ENCODE measurements at regions not wholly inside any gene's neighbourhood (a gene's known extent, or its start where the extent isn't known, plus 50 kb on each side); places are given as distances from the start of the nearest gene placed in this dataset.
"Not testable (repeated sequence)": the region's sequence is repeated elsewhere in the genome, so short reads cannot be mapped to it uniquely, and the experiment has no call there.

GRCh38 chr17:43345515-43345914, 53.3 kb upstream of the ARL4D start:
- not testable (repeated sequence) for DNase-seq (ENCODE audit: low read depth)

- DNase-seq (ENCODE audit: low read depth) = no peak
Observed at GRCh38 chr17:43344685-43345084, 54.1 kb upstream of the ARL4D start.

- no peak for DNase-seq (ENCODE audit: low read depth)
Observed at GRCh38 chr17:43342589-43342890, 56.3 kb upstream of the ARL4D start.

- peak; percentile 51 for DNase-seq (ENCODE audit: low read depth)
Observed at GRCh38 chr17:43341715-43342588, 56.8 kb upstream of the ARL4D start.

GRCh38 chr17:43338886-43339516, 59.8 kb upstream of the ARL4D start:
- DNase-seq (ENCODE audit: low read depth) = peak; percentile 28

DNA sequence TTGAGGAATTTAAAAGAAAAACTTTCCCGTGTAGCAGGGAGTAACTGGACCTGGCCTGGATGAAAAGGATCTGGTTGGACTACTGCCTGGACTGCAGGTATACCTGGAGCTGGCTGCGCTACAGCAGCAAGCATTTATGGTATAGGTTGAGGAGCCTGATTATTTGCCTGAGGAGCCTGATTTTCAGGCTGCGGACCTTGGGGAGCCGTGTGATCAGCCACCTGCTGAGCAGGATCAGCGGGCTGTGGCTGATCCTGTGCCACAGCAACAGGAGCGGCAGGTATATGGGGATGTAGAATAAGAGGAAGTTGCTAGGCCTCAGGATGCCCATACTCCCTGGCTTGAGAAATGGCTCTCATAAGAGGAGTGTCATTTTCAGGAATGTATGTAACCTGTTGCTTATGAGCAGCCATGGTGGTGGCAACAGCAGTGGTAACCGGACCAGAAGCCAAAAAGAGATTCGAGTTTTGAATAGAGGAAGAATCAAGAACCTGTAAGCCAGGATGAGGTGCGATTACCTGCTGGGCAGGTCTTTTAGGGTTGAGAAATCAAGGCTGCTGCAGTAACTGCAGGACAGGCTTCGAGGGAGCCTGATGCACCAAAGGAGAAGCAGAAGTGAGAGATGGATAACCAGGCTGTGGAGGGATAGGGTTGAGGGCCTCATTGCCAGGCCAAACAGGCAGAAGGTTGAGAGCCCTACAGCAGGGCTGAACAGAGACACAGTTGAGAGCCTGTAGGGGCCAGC, 60.9 kb upstream of the ARL4D start:
- no peak for DNase-seq (ENCODE audit: low read depth)

DNA sequence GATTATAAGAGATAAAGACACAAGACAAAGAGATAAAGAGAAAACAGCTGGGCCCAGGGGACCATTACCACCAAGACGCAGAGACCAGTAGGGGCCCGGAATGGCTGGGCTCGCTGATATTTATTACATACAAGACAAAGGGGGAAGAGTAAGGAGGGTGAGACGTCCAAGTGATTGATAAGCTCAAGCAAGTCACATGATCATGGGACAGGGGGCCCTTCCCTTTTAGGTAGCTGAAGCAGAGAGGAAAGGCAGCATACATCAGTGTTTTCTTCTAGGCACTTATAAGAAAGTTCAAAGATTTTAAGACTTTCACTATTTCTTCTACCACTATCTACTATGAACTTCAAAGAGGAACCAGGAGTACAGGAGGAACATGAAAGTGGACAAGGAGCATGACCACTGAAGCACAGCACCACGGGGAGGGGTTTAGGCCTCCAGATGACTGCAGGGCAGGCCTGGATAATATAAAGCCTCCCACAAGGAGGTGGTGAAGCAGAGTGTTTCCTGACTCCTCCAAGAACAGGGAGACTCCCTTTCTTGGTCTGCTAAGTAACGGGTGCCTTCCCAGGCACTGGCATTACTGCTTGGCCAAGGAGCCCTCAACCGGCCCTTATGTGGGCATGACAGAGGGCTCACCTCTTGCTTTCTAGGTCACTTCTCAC, 63.9 kb upstream of the ARL4D start:
- no peak for DNase-seq (ENCODE audit: low read depth)

- DNase-seq (ENCODE audit: low read depth) = no peak
Observed at GRCh38 chr17:43333433-43333943, 65.3 kb upstream of the ARL4D start.

DNA sequence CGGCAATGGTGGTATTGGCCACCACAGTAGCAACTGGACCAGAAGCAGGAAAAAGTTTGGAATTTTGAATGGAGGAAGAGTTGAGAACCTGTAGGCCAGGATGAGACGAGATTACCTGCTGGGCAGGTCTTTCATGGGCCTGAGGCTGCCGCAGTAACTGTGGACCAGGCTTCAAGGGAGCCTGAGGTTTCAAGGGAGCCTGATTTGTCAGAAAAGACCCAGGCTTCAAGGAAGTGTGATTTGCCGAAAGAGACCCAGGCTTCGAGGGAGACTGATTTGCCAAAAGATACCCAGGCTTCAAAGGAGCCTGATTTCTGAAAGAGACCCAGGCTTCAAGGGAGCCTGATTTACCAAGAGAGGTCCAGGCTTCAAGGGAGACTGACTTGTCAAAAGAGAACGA, 66.6 kb upstream of the ARL4D start:
- no peak for DNase-seq (ENCODE audit: low read depth)

- no peak for DNase-seq (ENCODE audit: low read depth)
Observed at GRCh38 chr17:43330876-43331639, 67.7 kb upstream of the ARL4D start.

DNA sequence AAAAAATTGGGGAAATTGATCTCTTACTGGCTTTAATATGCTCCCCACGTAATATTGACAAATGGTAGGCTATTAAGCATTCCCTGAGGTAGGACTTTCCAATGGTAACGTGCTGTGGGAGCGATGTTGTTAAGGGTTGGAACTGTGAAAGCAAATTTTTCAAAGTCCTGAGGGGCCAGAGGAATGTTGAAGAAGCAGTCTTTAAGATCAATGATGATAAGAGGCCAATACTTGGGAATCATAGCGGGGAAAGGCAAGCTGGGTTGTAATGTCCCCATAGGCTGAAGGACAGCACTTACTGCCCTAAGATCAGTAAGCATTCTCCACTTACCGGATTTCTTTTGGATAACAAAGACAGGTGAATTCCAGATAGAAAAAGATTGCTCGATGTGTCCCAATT, 69.6 kb upstream of the ARL4D start:
- DNase-seq (ENCODE audit: low read depth) = no peak

DNA sequence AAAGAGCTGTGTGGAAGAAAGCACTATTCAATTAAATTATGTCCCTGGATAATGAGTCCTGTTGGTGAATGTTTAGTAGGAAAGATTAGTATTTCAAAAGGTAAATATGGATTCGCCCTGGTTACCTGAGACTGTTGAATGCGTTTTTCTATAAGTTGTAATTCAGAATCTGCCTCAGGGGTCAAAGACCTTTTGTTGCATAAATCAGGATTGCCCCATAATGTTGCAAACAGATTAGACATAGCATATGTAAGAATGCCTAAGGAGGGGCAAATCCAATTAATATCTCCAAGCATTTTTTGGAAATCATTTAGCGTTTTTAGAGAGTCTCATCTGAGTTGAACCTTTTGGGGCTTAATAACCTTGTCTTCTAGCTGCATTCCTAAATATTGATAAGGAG, 70.1 kb upstream of the ARL4D start:
- no peak for DNase-seq (ENCODE audit: low read depth)

DNA sequence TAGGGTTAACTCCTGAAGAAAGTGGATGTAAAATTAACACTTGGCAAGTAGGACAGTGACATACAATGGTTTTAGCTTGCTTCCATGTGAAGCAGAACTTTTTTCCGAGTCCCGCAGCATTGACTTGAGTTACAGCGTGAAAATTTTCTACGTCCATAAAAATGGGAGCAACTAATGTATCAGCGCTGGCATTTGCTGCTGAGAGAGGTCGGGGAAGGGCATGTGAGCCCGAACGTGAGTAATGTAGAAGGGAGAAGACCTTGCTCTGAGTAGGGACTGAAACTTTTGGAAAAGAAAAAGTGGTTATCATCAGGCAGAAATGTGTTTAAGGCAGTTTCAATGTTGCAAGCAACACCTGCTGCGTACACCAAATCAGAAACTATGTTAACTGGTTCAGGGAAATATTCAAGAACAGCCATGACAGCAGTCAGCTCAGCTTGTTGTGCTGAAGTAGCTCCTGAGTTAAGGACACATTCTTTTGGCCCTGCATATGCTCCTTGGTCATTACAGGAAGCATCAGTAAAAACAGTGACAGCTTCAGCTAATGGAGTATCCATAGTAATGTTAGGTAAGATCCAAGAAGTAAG, 70.9 kb upstream of the ARL4D start:
- no peak for DNase-seq (ENCODE audit: low read depth)

GRCh38 chr17:43327421-43327820, 71.4 kb upstream of the ARL4D start:
- no peak for DNase-seq (ENCODE audit: low read depth)

- DNase-seq (ENCODE audit: low read depth) = no peak
Observed at GRCh38 chr17:43326490-43327275, 72.1 kb upstream of the ARL4D start.

DNA sequence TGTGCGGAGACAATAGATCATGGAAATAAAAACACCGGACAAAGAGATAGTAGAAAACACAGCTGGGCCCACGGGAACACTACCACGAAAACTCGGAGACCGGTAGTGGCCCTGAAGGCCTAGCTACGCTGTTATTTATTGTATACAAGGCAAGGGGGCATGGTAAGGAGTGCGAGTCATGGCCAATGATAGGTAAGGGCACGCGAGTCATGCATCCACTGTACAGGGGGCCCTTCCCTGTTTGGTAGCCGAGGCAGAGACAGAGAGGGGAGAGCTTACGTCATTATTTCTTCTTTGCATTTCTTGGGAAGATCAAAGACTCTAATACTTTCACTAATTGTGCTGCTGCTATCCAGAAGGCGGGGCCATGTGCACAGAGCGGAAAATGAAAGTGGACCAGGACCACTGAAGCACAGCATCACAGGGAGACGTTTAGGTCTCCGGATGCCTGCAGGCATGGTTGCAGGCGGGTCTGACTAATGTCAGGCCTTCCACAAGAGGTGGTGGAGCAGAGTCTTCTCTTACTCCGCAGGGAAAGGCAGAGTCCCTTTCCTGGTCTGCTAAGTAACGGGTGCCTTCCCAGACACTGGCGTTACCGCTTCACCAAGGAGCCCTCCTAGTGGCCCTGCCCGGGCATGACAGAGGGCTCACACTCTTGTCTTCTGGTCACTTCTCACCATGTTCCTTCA, 74.4 kb upstream of the ARL4D start:
- no peak for DNase-seq (ENCODE audit: low read depth)

DNA sequence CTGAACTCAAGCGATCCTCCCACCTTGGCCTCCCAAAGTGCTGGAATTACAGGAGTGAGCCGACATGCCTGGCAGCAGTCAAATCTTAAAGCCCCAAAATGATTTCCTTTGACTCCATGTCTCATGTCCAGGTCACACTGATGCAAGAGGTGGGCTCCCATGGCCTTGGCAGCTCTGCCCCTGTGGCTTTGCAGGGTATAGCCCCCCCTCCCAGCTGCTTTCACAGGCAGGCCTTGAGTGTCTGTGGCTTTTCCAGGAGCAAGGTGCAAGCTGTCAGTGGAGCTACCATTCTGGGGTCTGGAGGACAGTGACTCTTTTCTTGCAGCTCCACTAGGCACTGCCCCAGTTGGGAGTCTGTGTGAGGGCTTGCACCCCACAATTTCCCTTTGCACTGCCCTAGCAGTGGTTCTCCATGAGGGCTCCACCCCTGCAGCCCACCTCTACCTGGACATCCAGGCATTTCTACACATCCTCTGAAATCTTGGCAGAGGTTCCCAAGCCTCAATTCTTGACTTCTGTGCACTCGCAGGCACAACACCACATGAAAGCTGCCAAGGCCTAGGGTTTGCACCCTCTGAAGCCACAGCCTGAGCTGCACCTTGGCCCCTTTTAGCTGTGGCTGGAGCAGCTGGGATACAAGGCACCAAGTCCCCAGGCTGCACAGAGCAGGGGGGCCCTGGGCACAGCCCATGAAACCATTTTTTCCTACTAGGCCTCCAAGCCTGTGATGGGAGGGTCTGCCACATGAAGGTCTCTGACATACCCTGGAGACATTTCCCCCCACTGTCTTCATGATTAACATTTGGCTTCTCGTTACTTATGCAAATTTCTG, 79.3 kb upstream of the ARL4D start:
- no peak for DNase-seq (ENCODE audit: low read depth)

GRCh38 chr17:43316522-43317142, 82.2 kb upstream of the ARL4D start:
- DNase-seq (ENCODE audit: low read depth) = no peak

Measured in GM04504 (cell line).